HCT116 (cell line): ENCODE measurements at regions not wholly inside any gene's neighbourhood (a gene's known extent, or its start where the extent isn't known, plus 50 kb on each side); places are given as distances from the start of the nearest gene placed in this dataset.

Source experiments
- ATAC-seq: fragments of 200-7000 bp; cut with Tn5 transposase; 2 replicates; pipeline ENCODE4 v1.9.1; 2020; ENCODE audit warnings: mild to moderate bottlenecking, moderate library complexity
- BruUV-seq: library from RNA; stranded (reverse); fragments of 400-500 nt; replicated peaks from 2 replicates; lab custom pipeline; 2021; lab: Mats Ljungman, UMichigan
- CTCF ChIA-PET: fragments of 300-600 bp; sonication (Branson Sonifier 250); formaldehyde crosslinking; loops from one replicate; lab custom pipeline; 2021; ENCODE audit warnings: antibody characterized with exemption; lab: Charles Lee
- POLR2A ChIA-PET: fragments of 300-600, 350-600 bp; sonication (Branson Sonifier 250); formaldehyde crosslinking; loops from one replicate; lab custom pipeline; 2021; ENCODE audit warnings: antibody characterized with exemption; lab: Charles Lee
- RAD21 ChIA-PET, 2 experiments: fragments of 300-600 bp; sonication (Branson Sonifier 250); formaldehyde crosslinking; loops; one replicate each; lab custom pipeline; 2023; ENCODE audit warnings: low total read pairs in 2 of 2; ENCODE audit not compliant: uncharacterized antibody in 2 of 2, unreplicated experiment in 2 of 2, low non-redundant PET in 1 of 2; lab: Charles Lee
- DNase-seq: peaks from one replicate; pipeline ENCODE4 v3.0.0-alpha.2; 2010; ENCODE audit warnings: low read depth, low spot score
- H2AFZ ChIP-seq: fragments of 200-600 bp; shearing (Covaris generic), sonication (generic); 2 replicates; pipeline ENCODE4 v1.6.1; 2017; ENCODE audit warnings: low read depth, mixed run types, mixed read lengths, antibody characterized with exemption, low read length; ENCODE audit not compliant: poor library complexity, severe bottlenecking
- H3K27ac ChIP-seq: 2 replicates; pipeline ENCODE4 v1.5.1; 2012; ENCODE audit warnings: low read depth, low read length
- H3K27me3 ChIP-seq: fragments of 200-600 bp; sonication (generic); 2 replicates; pipeline ENCODE4 v1.6.1; 2016; ENCODE audit warnings: mixed run types, low read length, mixed read lengths; ENCODE audit not compliant: insufficient read depth
- H3K36me3 ChIP-seq, 2 experiments: fragments of 200-500 bp in 1 of 2; fragments of 200-600 bp in 1 of 2; sonication (Bioruptor generic) in 1 of 2; sonication (generic) in 1 of 2; 2 replicates each; pipeline versions ENCODE4 v1.5.1 to v1.6.1; 2014 to 2016; ENCODE audit warnings: low read length in 2 of 2, inconsistent platforms in 1 of 2, mixed read lengths in 1 of 2, mixed run types in 1 of 2; ENCODE audit not compliant: insufficient read depth in 2 of 2, control insufficient read depth in 1 of 2
- H3K4me1 ChIP-seq, 2 experiments: fragments of 200-600 bp in 1 of 2; sonication (generic) in 1 of 2; 2 replicates each; pipeline versions ENCODE4 v1.5.1 to v1.6.1; 2012 to 2017; ENCODE audit warnings: low read length in 2 of 2, inconsistent platforms in 1 of 2, mild to moderate bottlenecking in 1 of 2, mixed read lengths in 1 of 2, mixed run types in 1 of 2, moderate library complexity in 1 of 2; ENCODE audit not compliant: insufficient read depth in 2 of 2, control insufficient read depth in 1 of 2
- H3K4me2 ChIP-seq: fragments of 200-600 bp; sonication (generic); 2 replicates; pipeline ENCODE4 v1.6.1; 2017; ENCODE audit warnings: mixed run types, low read length, mixed read lengths
- H3K4me3 ChIP-seq, 2 experiments: fragments of 200-600 bp in 1 of 2; sonication (generic) in 1 of 2; replicated peaks in 1 of 2; 2 replicates each; pipeline ENCODE4 v1.5.1; 2011 to 2016; ENCODE audit warnings: low read length in 2 of 2, control low read depth in 1 of 2, low read depth in 1 of 2, mild to moderate bottlenecking in 1 of 2, mixed read lengths in 1 of 2, mixed run types in 1 of 2
- H3K79me2 ChIP-seq: fragments of 200-600 bp; sonication (generic); 2 replicates; pipeline ENCODE4 v1.6.1; 2017; ENCODE audit warnings: mild to moderate bottlenecking, mixed run types, low read length, moderate library complexity, mixed read lengths; ENCODE audit not compliant: insufficient read depth
- H3K9ac ChIP-seq: fragments of 200-600 bp; sonication (generic); 2 replicates; pipeline ENCODE4 v1.6.1; 2016; ENCODE audit warnings: low read length, mixed read lengths
- H3K9me2 ChIP-seq: fragments of 200-600 bp; sonication (generic), shearing (Covaris generic); 2 replicates; pipeline ENCODE4 v1.6.1; 2017; ENCODE audit warnings: mixed run types, mild to moderate bottlenecking, moderate library complexity; ENCODE audit not compliant: insufficient read depth
- H3K9me3 ChIP-seq, 2 experiments: fragments of 200-500 bp in 1 of 2; fragments of 200-600 bp in 1 of 2; sonication (Bioruptor generic) in 1 of 2; sonication (generic) in 1 of 2; 2 replicates each; pipeline ENCODE4 v1.6.1; 2014 to 2017; ENCODE audit warnings: low read length in 2 of 2, mixed read lengths in 2 of 2, inconsistent platforms in 1 of 2, low read depth in 1 of 2, mild to moderate bottlenecking in 1 of 2, mixed run types in 1 of 2, moderate library complexity in 1 of 2; ENCODE audit not compliant: control insufficient read depth in 1 of 2, insufficient read depth in 1 of 2
- H4K20me1 ChIP-seq: fragments of 200-600 bp; sonication (generic), shearing (Covaris generic); 2 replicates; pipeline ENCODE4 v1.6.1; 2017; ENCODE audit warnings: mixed run types, mild to moderate bottlenecking, moderate library complexity; ENCODE audit not compliant: insufficient read depth
- ATF3 ChIP-seq: IDR thresholded peaks from 2 replicates; pipeline ENCODE4 v1.6.1; 2012
- CEBPB ChIP-seq: IDR thresholded peaks from 2 replicates; pipeline ENCODE4 v1.6.1; 2012; ENCODE audit warnings: low read depth
- EZH2phosphoT487 ChIP-seq: fragments of 200-600 bp; IDR thresholded peaks from 2 replicates; pipeline ENCODE4 v1.6.1; 2018; ENCODE audit warnings: antibody characterized with exemption, borderline replicate concordance
- JUND ChIP-seq: IDR thresholded peaks from 2 replicates; pipeline ENCODE4 v1.6.1; 2012
- POLR2A ChIP-seq: IDR thresholded peaks from 2 replicates; pipeline ENCODE4 v1.7.0; 2011; ENCODE audit warnings: borderline replicate concordance; ENCODE audit not compliant: insufficient read depth, insufficient read length; ENCODE audit errors: extremely low read depth
- REST ChIP-seq: IDR thresholded peaks from 2 replicates; pipeline ENCODE4 v1.6.1; 2012; ENCODE audit warnings: low read depth
- SIN3A ChIP-seq: IDR thresholded peaks from 2 replicates; pipeline ENCODE4 v1.6.1; 2012; ENCODE audit warnings: low read depth
- ZBTB33 ChIP-seq: IDR thresholded peaks from 2 replicates; pipeline ENCODE4 v1.6.1; 2011; ENCODE audit warnings: mild to moderate bottlenecking, low read length, moderate library complexity; ENCODE audit not compliant: insufficient replicate concordance; ENCODE audit errors: extremely low read depth
- intact Hi-C: fragments of 100-400 bp; cut with micrococcal nuclease; formaldehyde crosslinking; loops from 2 replicates; pipeline ENCODE4 v1.10.0; 2022

GRCh38 chr5:18051953-18052352 is 417.7 kb downstream of the TAF11L14 start:
- no peak overlapping the region for H3K27ac ChIP-seq
- no peak overlapping the region for H3K9ac ChIP-seq
- BruUV-seq = no TSS peak
- no peaks in the 10 kb centered on the region for H3K79me2 ChIP-seq
- DNase-seq = no peak
- H3K4me1 ChIP-seq = no peaks in the 10 kb centered on the region
- CTCF ChIA-PET = no interaction called here
- no peak overlapping the region for H3K4me3 ChIP-seq
- TF ChIP-seq ZBTB33 (no peak), POLR2A (no peak), SIN3A (no peak), ATF3 (no peak), CEBPB (no peak), EZH2phosphoT487 (no peak), JUND (no peak), REST (no peak)
- TF ChIP-seq, all 23 proteins: peak for 0
- Histone ChIP-seq H3K9me3 (peaks cover 16 to 19% of the 10 kb centered on the region in 2 experiments; a peak in 2 of 4 replicates), H3K27me3 (no peaks in the 10 kb centered on the region), H4K20me1 (no peaks in the 10 kb centered on the region), H2AFZ (no peak overlapping the region), H3K36me3 (no peaks in the 10 kb centered on the region), H3K4me2 (no peak overlapping the region), H3K9me2 (no peaks in the 10 kb centered on the region)
- POLR2A ChIA-PET = no interaction called here
- RAD21 ChIA-PET = no interaction called here
- intact Hi-C loops = no loop called here
- no peak for ATAC-seq
